ENCODE measurements at regions not wholly inside any gene's neighbourhood (a gene's known extent, or its start where the extent isn't known, plus 50 kb on each side); places are given as distances from the start of the nearest gene placed in this dataset.

GRCh38 chr2:66984864-66985263 lies 412.3 kb upstream of the ETAA1 start:
- TF ChIP-seq POLR2A (IDR thresholded peaks at IDR 0.05; ENCODE audit: low read depth, low read length) = no peak
- TF ChIP-seq CTCF (IDR thresholded peaks at IDR 0.05; ENCODE audit: extremely low read depth in 1 of 2, insufficient read depth in 1 of 2, low read depth in 1 of 2, low read length in 2 of 2) = no peak
- no peak for TF ChIP-seq EZH2 (IDR thresholded peaks at IDR 0.05; ENCODE audit: borderline replicate concordance, low read depth, low read length, severe bottlenecking)
- TF ChIP-seq POLR2AphosphoS5 (IDR thresholded peaks at IDR 0.05; ENCODE audit: insufficient read depth, low read depth, low read length) = no peak
- no peak for TF ChIP-seq FOS (IDR thresholded peaks at IDR 0.05; ENCODE audit: borderline replicate concordance, insufficient read depth, low read length)
- TF ChIP-seq MAX (IDR thresholded peaks at IDR 0.05; ENCODE audit: insufficient read depth, insufficient read length) = no peak
- no peak for TF ChIP-seq JUN (IDR thresholded peaks at IDR 0.05; ENCODE audit: borderline replicate concordance, insufficient read depth, insufficient read length, low read depth)

All from endothelial cell of umbilical vein (primary cell).